ENCODE measurements at regions not wholly inside any gene's neighbourhood (a gene's known extent, or its start where the extent isn't known, plus 50 kb on each side); places are given as distances from the start of the nearest gene placed in this dataset.

DNA sequence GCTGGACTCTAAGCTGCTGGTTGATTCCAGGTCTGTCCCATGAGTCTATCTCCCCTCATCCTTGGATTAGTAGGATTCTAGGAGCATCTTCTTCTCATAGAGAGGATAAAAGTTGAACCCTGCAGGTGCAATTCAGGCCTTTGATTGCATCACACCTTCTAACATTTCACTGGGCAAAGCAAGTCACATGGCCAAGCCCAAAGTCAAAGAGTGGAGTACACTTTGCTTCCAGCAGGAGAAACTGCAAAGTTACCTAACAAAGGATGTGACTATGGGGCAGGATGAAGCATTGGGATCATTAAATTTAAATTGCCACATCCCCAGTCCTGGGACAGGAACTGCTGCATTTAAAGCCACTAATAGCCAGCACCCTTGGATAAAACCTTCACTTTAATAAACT lies 51.0 kb upstream of the EGFLAM start:
- Histone ChIP-seq H3K27me3 (no peaks in the 10 kb centered on the region), H3K4me1 (peaks cover 12% of the 10 kb centered on the region), H3K36me3 (no peaks in the 10 kb centered on the region), H3K4me3 (ENCODE audit: low read depth, low read length) (no peak overlapping the region), H3K9me3 (no peaks in the 10 kb centered on the region)
- no peak for DNase-seq
- TF ChIP-seq, protein P1, sequence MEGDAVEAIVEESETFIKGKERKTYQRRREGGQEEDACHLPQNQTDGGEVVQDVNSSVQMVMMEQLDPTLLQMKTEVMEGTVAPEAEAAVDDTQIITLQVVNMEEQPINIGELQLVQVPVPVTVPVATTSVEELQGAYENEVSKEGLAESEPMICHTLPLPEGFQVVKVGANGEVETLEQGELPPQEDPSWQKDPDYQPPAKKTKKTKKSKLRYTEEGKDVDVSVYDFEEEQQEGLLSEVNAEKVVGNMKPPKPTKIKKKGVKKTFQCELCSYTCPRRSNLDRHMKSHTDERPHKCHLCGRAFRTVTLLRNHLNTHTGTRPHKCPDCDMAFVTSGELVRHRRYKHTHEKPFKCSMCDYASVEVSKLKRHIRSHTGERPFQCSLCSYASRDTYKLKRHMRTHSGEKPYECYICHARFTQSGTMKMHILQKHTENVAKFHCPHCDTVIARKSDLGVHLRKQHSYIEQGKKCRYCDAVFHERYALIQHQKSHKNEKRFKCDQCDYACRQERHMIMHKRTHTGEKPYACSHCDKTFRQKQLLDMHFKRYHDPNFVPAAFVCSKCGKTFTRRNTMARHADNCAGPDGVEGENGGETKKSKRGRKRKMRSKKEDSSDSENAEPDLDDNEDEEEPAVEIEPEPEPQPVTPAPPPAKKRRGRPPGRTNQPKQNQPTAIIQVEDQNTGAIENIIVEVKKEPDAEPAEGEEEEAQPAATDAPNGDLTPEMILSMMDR (IDR thresholded peaks at IDR 0.05; ENCODE audit: low read depth, low read length): no peak; the same call in 1 of the 2 replicates

DNA sequence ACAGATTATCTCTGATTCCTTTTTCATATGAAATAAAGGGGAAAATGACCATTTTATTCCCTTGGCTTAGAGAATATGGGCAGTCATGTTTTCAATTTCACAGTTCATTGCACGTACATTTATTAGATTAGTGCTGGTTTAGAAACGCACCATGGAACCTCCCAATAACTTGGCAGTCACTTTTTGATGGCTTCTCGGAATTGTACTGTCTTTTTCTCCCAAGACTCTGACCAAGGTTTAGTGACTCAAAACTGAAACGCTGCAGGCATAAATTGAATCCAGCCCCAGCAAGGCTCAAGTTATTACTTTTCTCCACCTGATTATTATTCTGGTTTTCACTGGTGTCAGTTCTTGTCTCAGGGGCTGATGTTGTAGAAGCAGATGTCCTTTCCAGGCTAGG lies 55.6 kb upstream of the EGFLAM start:
- peak overlapping the region; percentile 18 for H3K4me3 ChIP-seq (ENCODE audit: low read depth, low read length)
- H3K36me3 ChIP-seq: no peaks in the 10 kb centered on the region
- no peaks in the 10 kb centered on the region for H3K27me3 ChIP-seq
- no peaks in the 10 kb centered on the region for H3K9me3 ChIP-seq
- TF ChIP-seq, protein P1 (IDR thresholded peaks at IDR 0.05; ENCODE audit: low read depth, low read length): no peak
- H3K4me1 ChIP-seq: peaks cover 11% of the 10 kb centered on the region
- no peak for DNase-seq

DNA sequence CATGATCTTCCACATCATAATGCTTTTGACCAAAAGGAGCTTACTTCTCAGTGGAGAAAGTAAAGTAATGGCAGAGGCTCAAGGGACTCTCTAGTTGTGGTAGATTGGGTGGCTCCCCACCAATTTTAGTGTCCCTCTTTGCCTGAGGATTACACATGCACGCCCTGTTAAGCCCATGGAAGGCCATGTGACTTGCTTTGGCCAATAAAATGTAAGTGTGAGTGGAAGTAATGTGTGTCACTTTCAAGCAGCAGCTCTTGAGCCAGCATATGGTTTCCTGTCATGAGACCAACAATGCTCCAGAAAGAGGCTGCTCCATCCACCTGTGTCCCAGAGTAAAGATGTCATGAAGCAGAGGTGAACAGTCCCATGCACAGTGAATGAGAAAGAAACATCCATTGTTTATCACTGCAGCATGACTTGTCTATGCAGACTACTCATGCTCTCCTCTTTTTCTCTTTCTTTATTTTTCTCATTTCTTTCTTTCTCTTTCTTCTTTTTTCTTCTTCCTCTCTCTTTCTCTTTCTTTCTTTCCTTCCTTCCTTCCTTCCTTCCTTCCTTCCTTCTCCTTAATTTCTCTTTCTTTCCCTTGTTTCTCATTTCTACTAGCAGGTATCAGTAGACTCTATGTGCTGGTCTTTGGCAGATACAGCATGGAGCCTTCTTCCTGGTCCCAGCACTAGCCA lies 57.3 kb upstream of the EGFLAM start:
- TF ChIP-seq, protein P1 (IDR thresholded peaks at IDR 0.05; ENCODE audit: low read depth, low read length): no peak
- no peak for DNase-seq
- Histone ChIP-seq H3K4me1 (peaks cover 11% of the 10 kb centered on the region), H3K36me3 (no peaks in the 10 kb centered on the region), H3K27me3 (no peaks in the 10 kb centered on the region), H3K4me3 (ENCODE audit: low read depth, low read length) (no peak overlapping the region), H3K9me3 (no peaks in the 10 kb centered on the region)

DNA sequence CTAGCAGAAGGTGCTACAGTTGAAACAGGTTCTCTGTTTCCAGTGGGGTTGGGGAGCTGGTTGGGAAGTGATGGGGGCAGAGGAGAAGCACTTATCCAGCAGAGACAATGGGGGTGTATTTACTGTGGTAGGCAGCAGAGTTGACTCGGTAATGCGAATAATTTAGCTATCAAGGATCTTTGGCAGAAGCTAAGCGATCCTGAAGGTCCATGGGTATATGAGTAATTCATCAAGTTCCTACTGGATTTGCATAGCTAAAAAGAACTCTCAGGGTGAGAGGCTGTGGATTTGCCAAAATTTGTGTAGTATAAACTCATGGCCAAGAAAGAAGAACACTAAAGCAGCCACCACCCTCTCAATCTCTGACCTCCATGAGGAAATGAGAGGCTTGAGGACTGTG lies 61.2 kb upstream of the EGFLAM start:
- no peak for DNase-seq
- Histone ChIP-seq H3K4me3 (ENCODE audit: low read depth, low read length) (no peak overlapping the region), H3K9me3 (no peaks in the 10 kb centered on the region), H3K27me3 (no peaks in the 10 kb centered on the region), H3K4me1 (peaks cover under 1% of the 10 kb centered on the region; the same call in 1 of the 2 replicates), H3K36me3 (no peaks in the 10 kb centered on the region)
- TF ChIP-seq, protein P1 (IDR thresholded peaks at IDR 0.05; ENCODE audit: low read depth, low read length): no peak

DNA sequence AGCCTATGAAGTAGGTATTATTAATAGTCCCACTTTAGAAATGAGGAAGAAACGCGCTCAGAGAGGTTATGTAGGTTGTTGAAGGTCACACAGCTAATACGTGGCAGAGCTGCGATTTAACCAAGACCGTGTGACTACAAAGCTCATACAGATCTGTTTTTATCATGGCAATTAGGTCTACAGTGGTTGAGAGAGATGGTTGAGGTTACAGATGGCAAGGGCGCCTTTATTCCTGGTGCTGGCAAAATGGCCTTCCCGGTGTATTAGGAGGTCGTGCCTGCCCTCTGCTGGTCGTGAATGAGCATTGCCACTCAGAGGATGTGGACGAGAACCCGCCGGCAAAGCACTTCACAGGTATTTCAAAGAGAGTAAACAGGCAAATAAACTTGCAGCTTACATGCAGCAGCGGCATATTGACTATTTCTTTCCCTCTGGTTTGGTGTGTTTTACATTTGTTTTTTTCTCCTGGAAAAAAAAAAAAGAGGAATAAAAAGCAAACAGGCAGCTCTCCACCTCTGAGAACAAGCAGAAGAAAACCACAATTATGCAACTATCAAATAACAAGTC lies 65.3 kb upstream of the EGFLAM start:
- no peaks in the 10 kb centered on the region for H3K27me3 ChIP-seq
- no peaks in the 10 kb centered on the region for H3K36me3 ChIP-seq
- DNase-seq: peak; percentile 78
- no peaks in the 10 kb centered on the region for H3K9me3 ChIP-seq
- no peaks in the 10 kb centered on the region; the same call in 1 of the 2 replicates for H3K4me1 ChIP-seq
- H3K4me3 ChIP-seq (ENCODE audit: low read depth, low read length): no peak overlapping the region
- TF ChIP-seq, protein P1 (IDR thresholded peaks at IDR 0.05; ENCODE audit: low read depth, low read length): peak; percentile 91

DNA sequence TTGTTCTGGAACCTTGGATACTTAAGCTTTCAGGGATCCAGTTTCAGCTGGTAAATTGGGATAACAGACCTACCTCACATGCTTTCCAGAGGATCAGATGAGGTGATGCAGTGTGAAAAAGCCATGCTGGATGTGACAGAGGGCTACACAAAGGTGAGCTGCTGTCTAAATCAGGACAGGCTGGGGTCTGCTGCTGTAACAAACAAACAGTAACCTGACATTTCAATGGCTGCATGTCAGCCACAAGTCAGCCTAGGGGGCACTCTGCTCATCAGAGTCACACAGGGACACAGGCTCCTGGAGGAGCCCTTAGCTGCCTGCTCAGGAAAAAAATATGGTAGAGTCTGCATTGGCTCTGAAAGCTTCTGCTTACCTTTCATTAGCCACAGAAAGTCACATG lies 66.7 kb upstream of the EGFLAM start:
- no peaks in the 10 kb centered on the region for H3K36me3 ChIP-seq
- no peaks in the 10 kb centered on the region for H3K9me3 ChIP-seq
- DNase-seq: no peak
- H3K27me3 ChIP-seq: no peaks in the 10 kb centered on the region
- TF ChIP-seq, protein P1 (IDR thresholded peaks at IDR 0.05; ENCODE audit: low read depth, low read length): no peak
- no peaks in the 10 kb centered on the region; the same call in 1 of the 2 replicates for H3K4me1 ChIP-seq
- H3K4me3 ChIP-seq (ENCODE audit: low read depth, low read length): no peak overlapping the region
